Trophoblast cell (in vitro differentiated cells and primary cell): ENCODE measurements at regions not wholly inside any gene's neighbourhood (a gene's known extent, or its start where the extent isn't known, plus 50 kb on each side); places are given as distances from the start of the nearest gene placed in this dataset.

Experiments
- DNase-seq, 2 donors: peaks; one replicate each; pipeline ENCODE4 v3.0.0-alpha.2; 2016
- H2AFZ ChIP-seq: 2 replicates; pipeline ENCODE4 v1.6.1; 2013; ENCODE audit warnings: low read length, moderate library complexity, mild to moderate bottlenecking; ENCODE audit not compliant: insufficient read depth, poor library complexity
- H2AK5ac ChIP-seq: 2 replicates; pipeline ENCODE4 v1.6.1; 2013; ENCODE audit warnings: mild to moderate bottlenecking, low read length
- H2BK120ac ChIP-seq: 2 replicates; pipeline ENCODE4 v1.6.1; 2013; ENCODE audit warnings: low read length, mild to moderate bottlenecking, moderate library complexity; ENCODE audit not compliant: insufficient read depth, poor library complexity
- H2BK12ac ChIP-seq: 2 replicates; pipeline ENCODE4 v1.6.1; 2013; ENCODE audit warnings: mild to moderate bottlenecking, low read length, moderate library complexity
- H2BK5ac ChIP-seq: 2 replicates; pipeline ENCODE4 v1.6.1; 2013; ENCODE audit warnings: low read length, low read depth, moderate library complexity, mild to moderate bottlenecking; ENCODE audit not compliant: poor library complexity
- H3K14ac ChIP-seq: 2 replicates; pipeline ENCODE4 v1.6.1; 2013; ENCODE audit warnings: mild to moderate bottlenecking, low read length
- H3K18ac ChIP-seq: 2 replicates; pipeline ENCODE4 v1.6.1; 2013; ENCODE audit warnings: mild to moderate bottlenecking, low read length
- H3K23ac ChIP-seq: 2 replicates; pipeline ENCODE4 v1.6.1; 2013; ENCODE audit warnings: low read length
- H3K27ac ChIP-seq: 2 replicates; pipeline ENCODE4 v1.5.1; 2013; ENCODE audit warnings: low read depth, mild to moderate bottlenecking, inconsistent platforms, low read length, moderate library complexity
- H3K27me3 ChIP-seq: 2 replicates; pipeline ENCODE4 v1.6.1; 2013; ENCODE audit warnings: inconsistent platforms, mild to moderate bottlenecking, low read length, moderate library complexity; ENCODE audit not compliant: insufficient read depth
- H3K36me3 ChIP-seq, 2 experiments: 1 replicate in 1 of 2; 2 replicates in 1 of 2; pipeline ENCODE4 v1.6.1; 2013; ENCODE audit warnings: low read length in 2 of 2, mild to moderate bottlenecking in 2 of 2, moderate library complexity in 1 of 2; ENCODE audit not compliant: insufficient read depth in 2 of 2, control insufficient read depth in 1 of 2
- H3K4ac ChIP-seq: 2 replicates; pipeline ENCODE4 v1.6.1; 2013; ENCODE audit warnings: low read depth, mild to moderate bottlenecking, low read length, moderate library complexity
- H3K4me1 ChIP-seq, 2 experiments: 1 replicate in 1 of 2; 2 replicates in 1 of 2; pipeline ENCODE4 v1.6.1; 2013; ENCODE audit warnings: low read length in 2 of 2, mild to moderate bottlenecking in 2 of 2, moderate library complexity in 1 of 2; ENCODE audit not compliant: insufficient read depth in 2 of 2, control insufficient read depth in 1 of 2
- H3K4me2 ChIP-seq: 2 replicates; pipeline ENCODE4 v1.6.1; 2013; ENCODE audit warnings: inconsistent platforms, mild to moderate bottlenecking, low read length, moderate library complexity
- H3K4me3 ChIP-seq: 2 replicates; pipeline ENCODE4 v1.5.1; 2013; ENCODE audit warnings: mild to moderate bottlenecking, low read depth, low read length, inconsistent platforms
- H3K79me1 ChIP-seq: one replicate; pipeline ENCODE4 v1.6.1; 2013; ENCODE audit warnings: low read length
- H3K79me2 ChIP-seq: 2 replicates; pipeline ENCODE4 v1.6.1; 2013; ENCODE audit warnings: low read length, mild to moderate bottlenecking; ENCODE audit not compliant: control insufficient read depth, insufficient read depth, poor library complexity
- H3K9ac ChIP-seq: 2 replicates; pipeline ENCODE4 v1.6.1; 2013; ENCODE audit warnings: mild to moderate bottlenecking, low read length
- H3K9me3 ChIP-seq: 2 replicates; pipeline ENCODE4 v1.6.1; 2013; ENCODE audit warnings: low read depth, mild to moderate bottlenecking, control low read depth, inconsistent platforms, low read length; ENCODE audit not compliant: insufficient read depth
- H4K12ac ChIP-seq: 2 replicates; pipeline ENCODE4 v1.6.1; 2013; ENCODE audit warnings: low read depth, mild to moderate bottlenecking, low read length, moderate library complexity
- H4K8ac ChIP-seq: 2 replicates; pipeline ENCODE4 v1.6.1; 2013; ENCODE audit warnings: low read depth, mild to moderate bottlenecking, low read length, moderate library complexity
- H4K91ac ChIP-seq: one replicate; pipeline ENCODE4 v1.6.1; 2013; ENCODE audit warnings: low read depth, mild to moderate bottlenecking, low read length, moderate library complexity
- WGBS: extraction: QIAGEN DNeasy Blood & Tissue Kit; methylation state at CpG from one replicate; pipeline ENCODE4 v1.1.7; 2013; ENCODE audit warnings: missing lambda C conversion rate; ENCODE audit not compliant: insufficient read length, insufficient coverage; ENCODE audit errors: extremely low coverage; 5-methylcytosine and 5-hydroxymethylcytosine counted together

DNA sequence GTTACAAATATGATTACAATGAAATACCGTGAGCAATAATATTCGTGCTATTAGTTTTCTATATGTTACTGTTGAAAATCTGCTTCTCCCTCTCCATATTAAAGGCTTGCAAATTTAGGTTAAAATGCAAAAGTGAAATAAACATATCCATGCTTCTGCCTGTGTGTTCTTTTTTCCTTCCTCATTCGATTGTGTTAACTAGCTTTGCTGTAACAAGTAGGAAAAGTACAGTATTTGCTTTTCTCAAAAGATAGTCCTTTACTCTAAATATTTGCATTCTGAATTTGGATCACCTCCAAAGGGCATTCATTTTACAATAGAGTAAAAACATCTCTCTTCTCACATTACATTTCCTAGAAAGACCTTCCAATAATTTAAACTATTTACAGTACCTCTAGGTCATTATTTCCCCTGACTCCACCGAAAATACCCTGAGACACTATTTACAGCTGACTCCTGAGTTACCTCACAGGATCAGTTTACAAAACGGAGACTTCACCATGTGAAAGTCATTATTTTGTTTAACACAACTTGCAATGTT, 835.0 kb upstream of the FANCL start:
- WGBS: no CpG with 5 or more reads among the region's 5 CpGs
- Histone ChIP-seq H3K14ac (no peak overlapping the region), H2AFZ (no peak overlapping the region)

GRCh38 chr2:59074071-59074470, 832.9 kb upstream of the FANCL start:
- no peak overlapping the region for H3K4ac ChIP-seq
- no peak overlapping the region for H4K8ac ChIP-seq
- H3K4me2 ChIP-seq: no peak overlapping the region
- no peak overlapping the region for H2BK5ac ChIP-seq
- H3K27me3 ChIP-seq: no peaks in the 10 kb centered on the region
- H3K4me3 ChIP-seq: no peak overlapping the region
- H3K27ac ChIP-seq: no peak overlapping the region
- H2BK120ac ChIP-seq: no peak overlapping the region
- H2AK5ac ChIP-seq: no peak overlapping the region
- WGBS: no CpG with 5 or more reads among the region's 3 CpGs
- H2BK12ac ChIP-seq: no peak overlapping the region
- no peak overlapping the region for H4K91ac ChIP-seq
- no peak overlapping the region for H3K9ac ChIP-seq
- H4K12ac ChIP-seq: no peak overlapping the region
- no peaks in the 10 kb centered on the region for H3K36me3 ChIP-seq
- no peaks in the 10 kb centered on the region for H3K4me1 ChIP-seq
- H3K79me1 ChIP-seq: no peaks in the 10 kb centered on the region
- DNase-seq: no peak
- no peak overlapping the region for H3K14ac ChIP-seq
- no peak overlapping the region for H3K18ac ChIP-seq
- no peaks in the 10 kb centered on the region for H3K79me2 ChIP-seq
- H3K23ac ChIP-seq: no peak overlapping the region
- no peak overlapping the region for H2AFZ ChIP-seq
- H3K9me3 ChIP-seq: no peaks in the 10 kb centered on the region

More for the DNA sequence above, 835.0 kb upstream of the FANCL start:
- Histone ChIP-seq H3K23ac (no peak overlapping the region), H2BK12ac (no peak overlapping the region), H3K9me3 (no peaks in the 10 kb centered on the region), H3K4me1 (no peaks in the 10 kb centered on the region), H3K4me3 (no peak overlapping the region), H3K36me3 (no peaks in the 10 kb centered on the region), H3K27ac (no peak overlapping the region), H3K4ac (no peak overlapping the region), H3K79me1 (no peaks in the 10 kb centered on the region), H3K79me2 (no peaks in the 10 kb centered on the region), H4K91ac (no peak overlapping the region), H3K4me2 (no peak overlapping the region), H2BK5ac (no peak overlapping the region), H2AK5ac (no peak overlapping the region), H3K9ac (no peak overlapping the region), H4K8ac (no peak overlapping the region), H2BK120ac (no peak overlapping the region), H4K12ac (no peak overlapping the region), H3K27me3 (no peaks in the 10 kb centered on the region), H3K18ac (no peak overlapping the region)
- no peak for DNase-seq

GRCh38 chr2:59073286-59073685, 832.2 kb upstream of the FANCL start:
- no CpG with 5 or more reads among the region's 6 CpGs for WGBS

DNA sequence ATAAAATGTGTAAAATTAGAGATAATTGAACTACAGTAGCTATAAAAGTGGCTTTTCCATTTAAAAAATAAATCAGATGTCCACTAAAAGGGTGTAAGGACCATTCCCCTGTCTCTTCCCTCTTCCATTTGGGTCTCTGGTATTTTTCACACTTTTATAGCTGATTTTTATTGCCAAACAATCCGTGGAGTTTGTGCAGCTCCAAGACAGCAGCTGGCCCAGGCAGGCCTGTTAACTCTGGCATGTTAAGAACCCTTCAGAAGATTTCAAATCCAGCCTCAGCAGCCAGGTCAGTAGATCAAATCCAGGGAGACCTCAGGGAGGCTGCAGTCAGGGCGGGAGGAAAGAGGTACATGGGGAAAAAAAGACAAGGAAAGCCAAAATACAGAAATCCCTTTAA, 827.1 kb upstream of the FANCL start:
- Histone ChIP-seq H3K9me3 (no peaks in the 10 kb centered on the region), H2AFZ (no peak overlapping the region), H2BK12ac (no peak overlapping the region), H3K4ac (no peak overlapping the region), H2AK5ac (no peak overlapping the region), H3K4me2 (no peak overlapping the region), H3K23ac (no peak overlapping the region), H3K4me3 (no peak overlapping the region), H3K18ac (no peak overlapping the region), H2BK5ac (no peak overlapping the region), H3K4me1 (no peaks in the 10 kb centered on the region), H2BK120ac (no peak overlapping the region), H3K79me1 (no peaks in the 10 kb centered on the region), H3K14ac (no peak overlapping the region), H3K27ac (no peak overlapping the region), H4K91ac (no peak overlapping the region), H4K12ac (no peak overlapping the region), H4K8ac (no peak overlapping the region), H3K9ac (no peak overlapping the region), H3K36me3 (no peaks in the 10 kb centered on the region), H3K27me3 (no peaks in the 10 kb centered on the region), H3K79me2 (no peaks in the 10 kb centered on the region)
- DNase-seq: no peak
- WGBS: no CpG with 5 or more reads among the region's 2 CpGs

More at GRCh38 chr2:59073286-59073685, 832.2 kb upstream of the FANCL start:
- no peak overlapping the region for H3K27ac ChIP-seq
- H2BK12ac ChIP-seq: no peak overlapping the region
- no peaks in the 10 kb centered on the region for H3K36me3 ChIP-seq
- H2AFZ ChIP-seq: no peak overlapping the region
- no peaks in the 10 kb centered on the region for H3K27me3 ChIP-seq
- no peak overlapping the region for H3K9ac ChIP-seq
- H3K14ac ChIP-seq: no peak overlapping the region
- H4K8ac ChIP-seq: no peak overlapping the region
- no peaks in the 10 kb centered on the region for H3K4me1 ChIP-seq
- H3K9me3 ChIP-seq: no peaks in the 10 kb centered on the region
- DNase-seq: no peak
- no peak overlapping the region for H4K91ac ChIP-seq
- no peak overlapping the region for H2BK120ac ChIP-seq
- no peak overlapping the region for H3K18ac ChIP-seq
- no peaks in the 10 kb centered on the region for H3K79me2 ChIP-seq
- no peak overlapping the region for H3K4ac ChIP-seq
- no peak overlapping the region for H3K23ac ChIP-seq
- no peak overlapping the region for H3K4me3 ChIP-seq
- H2AK5ac ChIP-seq: no peak overlapping the region
- H3K4me2 ChIP-seq: no peak overlapping the region
- H2BK5ac ChIP-seq: no peak overlapping the region
- H4K12ac ChIP-seq: no peak overlapping the region
- no peaks in the 10 kb centered on the region for H3K79me1 ChIP-seq
